Astrocyte of the spinal cord (primary cell): ENCODE measurements at regions not wholly inside any gene's neighbourhood (a gene's known extent, or its start where the extent isn't known, plus 50 kb on each side); places are given as distances from the start of the nearest gene placed in this dataset.

Experiments
- DNase-seq: peaks from one replicate; pipeline ENCODE4 v3.0.0; 2011; ENCODE audit warnings: low read depth, low spot score
- H3K4me3 ChIP-seq: 2 replicates; pipeline ENCODE4 v1.5.1; 2011; ENCODE audit warnings: low read depth, mild to moderate bottlenecking, low read length, moderate library complexity
- in situ Hi-C: cut with HindIII; loops from 2 replicates; pipeline ENCODE4 v1.10.0; 2017; ENCODE audit warnings: low sequenced_read_pairs
- TF ChIP-seq, protein P1 (sequence below): IDR thresholded peaks from 2 replicates; pipeline ENCODE4 v1.5.1; 2012; ENCODE audit warnings: low read depth, mild to moderate bottlenecking, low read length, inconsistent platforms

DNA sequence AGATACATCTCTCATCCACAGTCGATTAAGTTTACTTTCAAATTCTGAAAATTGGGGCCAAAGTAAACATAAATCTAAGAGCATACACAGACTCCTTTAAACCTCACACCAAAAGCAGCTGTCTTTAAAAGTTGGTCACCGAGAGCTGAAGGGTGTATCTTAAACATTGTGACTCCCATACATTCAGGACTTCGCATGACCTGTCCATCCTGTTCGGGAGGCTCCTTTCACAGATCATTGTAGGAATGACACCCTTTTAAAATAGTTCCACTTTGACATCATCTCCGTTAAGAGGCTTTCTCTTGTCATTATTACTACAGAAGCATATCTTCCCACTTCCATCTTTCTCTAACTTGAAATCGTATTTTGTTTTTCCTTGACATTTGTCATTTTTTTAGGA, 440.0 kb downstream of the DNAJB9 start:
- no peak for DNase-seq
- in situ Hi-C loops, result no loop called here
- TF ChIP-seq, protein P1, sequence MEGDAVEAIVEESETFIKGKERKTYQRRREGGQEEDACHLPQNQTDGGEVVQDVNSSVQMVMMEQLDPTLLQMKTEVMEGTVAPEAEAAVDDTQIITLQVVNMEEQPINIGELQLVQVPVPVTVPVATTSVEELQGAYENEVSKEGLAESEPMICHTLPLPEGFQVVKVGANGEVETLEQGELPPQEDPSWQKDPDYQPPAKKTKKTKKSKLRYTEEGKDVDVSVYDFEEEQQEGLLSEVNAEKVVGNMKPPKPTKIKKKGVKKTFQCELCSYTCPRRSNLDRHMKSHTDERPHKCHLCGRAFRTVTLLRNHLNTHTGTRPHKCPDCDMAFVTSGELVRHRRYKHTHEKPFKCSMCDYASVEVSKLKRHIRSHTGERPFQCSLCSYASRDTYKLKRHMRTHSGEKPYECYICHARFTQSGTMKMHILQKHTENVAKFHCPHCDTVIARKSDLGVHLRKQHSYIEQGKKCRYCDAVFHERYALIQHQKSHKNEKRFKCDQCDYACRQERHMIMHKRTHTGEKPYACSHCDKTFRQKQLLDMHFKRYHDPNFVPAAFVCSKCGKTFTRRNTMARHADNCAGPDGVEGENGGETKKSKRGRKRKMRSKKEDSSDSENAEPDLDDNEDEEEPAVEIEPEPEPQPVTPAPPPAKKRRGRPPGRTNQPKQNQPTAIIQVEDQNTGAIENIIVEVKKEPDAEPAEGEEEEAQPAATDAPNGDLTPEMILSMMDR, result no peak
- H3K4me3 ChIP-seq, result no peak overlapping the region

GRCh38 chr7:109020251-109020650, 450.6 kb downstream of the DNAJB9 start:
- in situ Hi-C loops, result no loop called here
- H3K4me3 ChIP-seq, result no peak overlapping the region
- DNase-seq, result no peak
- TF ChIP-seq, protein P1, result no peak

GRCh38 chr7:109021390-109021789, 451.7 kb downstream of the DNAJB9 start:
- DNase-seq, result no peak
- in situ Hi-C loops, result no loop called here
- TF ChIP-seq, protein P1, result no peak
- no peak overlapping the region for H3K4me3 ChIP-seq

GRCh38 chr7:109029866-109030265, 460.2 kb downstream of the DNAJB9 start:
- TF ChIP-seq, protein P1, result no peak
- in situ Hi-C loops, result no loop called here
- DNase-seq, result no peak
- H3K4me3 ChIP-seq, result no peak overlapping the region

DNA sequence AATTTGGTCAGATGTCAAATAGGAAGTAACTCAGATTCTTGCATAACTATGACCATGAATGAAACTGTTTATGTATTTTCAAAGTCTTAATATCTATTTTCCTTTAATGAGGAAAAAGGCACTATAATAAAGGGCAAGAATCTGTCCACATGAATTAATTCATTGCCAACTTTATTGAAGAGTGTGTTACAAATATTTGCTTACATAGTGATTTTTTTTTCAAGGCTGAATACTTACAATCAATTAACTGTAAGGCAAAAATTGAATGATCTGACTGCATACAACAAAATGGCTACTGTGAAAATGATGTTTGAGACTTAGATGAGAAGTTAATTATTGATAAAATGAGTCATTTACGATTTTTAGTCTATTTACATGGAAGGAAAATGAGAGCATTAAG, 475.0 kb downstream of the DNAJB9 start:
- TF ChIP-seq, protein P1, result no peak
- H3K4me3 ChIP-seq, result no peak overlapping the region
- no peak for DNase-seq
- in situ Hi-C loops, result no loop called here

GRCh38 chr7:109049366-109049765, 479.7 kb downstream of the DNAJB9 start:
- DNase-seq, result no peak
- in situ Hi-C loops, result no loop called here
- TF ChIP-seq, protein P1, result no peak
- no peak overlapping the region for H3K4me3 ChIP-seq

- TF ChIP-seq, protein P1, result no peak
- DNase-seq, result no peak
- in situ Hi-C loops, result no loop called here
- H3K4me3 ChIP-seq, result no peak overlapping the region
Observed at GRCh38 chr7:109059089-109059488, 489.4 kb downstream of the DNAJB9 start.
